ENCODE measurements at regions not wholly inside any gene's neighbourhood (a gene's known extent, or its start where the extent isn't known, plus 50 kb on each side); places are given as distances from the start of the nearest gene placed in this dataset.

- TF ChIP-seq, protein P1, sequence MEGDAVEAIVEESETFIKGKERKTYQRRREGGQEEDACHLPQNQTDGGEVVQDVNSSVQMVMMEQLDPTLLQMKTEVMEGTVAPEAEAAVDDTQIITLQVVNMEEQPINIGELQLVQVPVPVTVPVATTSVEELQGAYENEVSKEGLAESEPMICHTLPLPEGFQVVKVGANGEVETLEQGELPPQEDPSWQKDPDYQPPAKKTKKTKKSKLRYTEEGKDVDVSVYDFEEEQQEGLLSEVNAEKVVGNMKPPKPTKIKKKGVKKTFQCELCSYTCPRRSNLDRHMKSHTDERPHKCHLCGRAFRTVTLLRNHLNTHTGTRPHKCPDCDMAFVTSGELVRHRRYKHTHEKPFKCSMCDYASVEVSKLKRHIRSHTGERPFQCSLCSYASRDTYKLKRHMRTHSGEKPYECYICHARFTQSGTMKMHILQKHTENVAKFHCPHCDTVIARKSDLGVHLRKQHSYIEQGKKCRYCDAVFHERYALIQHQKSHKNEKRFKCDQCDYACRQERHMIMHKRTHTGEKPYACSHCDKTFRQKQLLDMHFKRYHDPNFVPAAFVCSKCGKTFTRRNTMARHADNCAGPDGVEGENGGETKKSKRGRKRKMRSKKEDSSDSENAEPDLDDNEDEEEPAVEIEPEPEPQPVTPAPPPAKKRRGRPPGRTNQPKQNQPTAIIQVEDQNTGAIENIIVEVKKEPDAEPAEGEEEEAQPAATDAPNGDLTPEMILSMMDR (conservative IDR thresholded peaks at IDR 0.05 in 1 of 2, IDR thresholded peaks at IDR 0.05 in 1 of 2; ENCODE audit: low read depth in 1 of 2, low read length in 2 of 2) = no peak
- no peak for TF ChIP-seq EZH2 (IDR thresholded peaks at IDR 0.05; ENCODE audit: low read length, missing control alignments)
- no peaks in the 10 kb centered on the region for H3K4me1 ChIP-seq (ENCODE audit: control insufficient read depth, extremely low read depth, insufficient read depth, low read length)
These were observed 198.2 kb upstream of the MSX2 start for GRCh38 chr5:174526177-174526576.

DNA sequence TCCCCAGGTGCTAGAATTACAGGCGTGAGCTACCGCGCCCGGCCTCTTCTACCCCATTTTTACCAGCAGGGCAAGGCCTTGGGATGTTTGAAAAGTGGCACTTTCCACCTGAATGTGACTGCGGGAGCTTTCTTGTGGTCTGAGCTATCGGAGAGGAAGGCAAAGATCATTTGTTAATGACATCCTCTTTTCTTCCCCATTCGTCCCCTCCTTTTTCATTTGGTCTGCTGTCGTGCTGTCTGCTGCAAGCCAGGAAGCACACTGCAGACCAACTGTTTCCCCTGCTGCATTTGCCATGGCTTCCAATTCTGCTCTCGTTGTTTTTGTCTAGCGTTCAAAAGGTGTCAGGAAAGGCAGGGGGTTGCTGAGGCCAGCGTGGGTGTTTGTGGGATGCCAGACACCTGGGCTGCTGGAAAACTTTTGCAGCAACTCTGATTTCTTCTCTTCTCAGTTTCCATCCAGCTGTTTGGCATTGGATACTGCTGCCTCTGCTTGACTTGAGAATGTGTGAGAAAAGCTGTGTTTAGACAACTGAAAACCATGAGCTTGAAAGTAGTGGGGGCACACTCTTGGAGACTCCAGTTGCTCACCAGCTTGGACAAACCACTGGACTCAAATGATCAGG is 196.4 kb upstream of the MSX2 start:
- no peak overlapping the region for H3K9ac ChIP-seq (ENCODE audit: insufficient read depth, low read length)
- H3K4me2 ChIP-seq (ENCODE audit: extremely low read depth, insufficient read depth, low read length) = no peak overlapping the region

More at GRCh38 chr5:174526177-174526576, 198.2 kb upstream of the MSX2 start:
- Histone ChIP-seq H4K20me1 (ENCODE audit: control insufficient read depth, extremely low read depth, insufficient read depth, low read length) (no peaks in the 10 kb centered on the region), H3K9me3 (ENCODE audit: control insufficient read depth, insufficient read depth, low read depth, low read length) (no peaks in the 10 kb centered on the region), H3K27me3 (ENCODE audit: control insufficient read depth, insufficient read depth, low read length) (no peaks in the 10 kb centered on the region), H3K36me3 (ENCODE audit: control insufficient read depth, insufficient read depth, low read length) (no peaks in the 10 kb centered on the region), H3K4me3 (replicated peaks in 1 of 4; ENCODE audit: control extremely low read depth in 1 of 4, insufficient read depth in 1 of 4, low read depth in 3 of 4, low read length in 4 of 4) (no peak overlapping the region), H3K4me2 (ENCODE audit: extremely low read depth, insufficient read depth, low read length) (no peak overlapping the region), H3K9ac (ENCODE audit: insufficient read depth, low read length) (no peak overlapping the region), H3K27ac (ENCODE audit: insufficient read depth, low read length) (no peak overlapping the region), H2AFZ (ENCODE audit: low read length) (no peak overlapping the region), H3K79me2 (ENCODE audit: control insufficient read depth, insufficient read depth, low read length) (no peaks in the 10 kb centered on the region)
- no peak for DNase-seq (ENCODE audit: low read depth in 2 of 2)

DNA sequence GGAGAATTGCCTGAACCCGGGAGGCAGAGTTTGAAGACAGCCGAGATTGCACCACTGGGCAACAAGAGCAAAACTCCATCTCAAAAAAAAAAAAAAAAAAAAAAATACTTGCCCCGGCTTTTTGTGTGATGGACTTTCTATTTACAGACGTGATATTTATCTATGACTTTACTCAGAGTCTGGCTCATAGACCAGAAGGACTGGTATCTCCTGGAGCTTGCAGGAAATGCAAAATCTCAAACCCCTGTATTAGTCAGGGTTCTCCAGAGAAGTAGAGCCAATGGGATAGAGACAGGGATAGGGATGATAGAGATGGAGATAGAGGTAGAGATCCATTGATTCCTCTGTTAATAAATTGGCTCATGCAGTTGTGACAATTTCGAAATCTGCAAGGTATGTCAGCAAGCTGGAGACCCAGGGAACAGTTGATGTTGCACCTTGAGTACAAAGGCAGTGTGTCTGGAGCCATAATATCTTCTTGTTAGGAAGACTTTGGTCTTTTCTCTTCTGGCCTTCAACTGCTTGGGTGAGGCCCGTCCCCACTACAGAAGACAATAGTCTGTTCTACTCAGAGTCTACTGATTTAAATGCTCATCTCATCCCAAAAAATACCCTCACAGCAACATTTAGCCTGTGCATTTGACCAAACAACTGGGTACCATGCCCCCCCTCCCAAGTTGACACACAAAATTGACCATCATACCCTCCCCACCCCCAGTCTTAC is 195.4 kb upstream of the MSX2 start:
- H3K4me2 ChIP-seq (ENCODE audit: extremely low read depth, insufficient read depth, low read length) = no peak overlapping the region
- H3K9ac ChIP-seq (ENCODE audit: insufficient read depth, low read length) = no peak overlapping the region
- H3K4me1 ChIP-seq (ENCODE audit: control insufficient read depth, extremely low read depth, insufficient read depth, low read length) = peaks cover 17% of the 10 kb centered on the region
- TF ChIP-seq, protein P1 (conservative IDR thresholded peaks at IDR 0.05 in 1 of 2, IDR thresholded peaks at IDR 0.05 in 1 of 2; ENCODE audit: low read depth in 1 of 2, low read length in 2 of 2) = no peak
- TF ChIP-seq EZH2 (IDR thresholded peaks at IDR 0.05; ENCODE audit: low read length, missing control alignments) = no peak
- no peaks in the 10 kb centered on the region for H3K79me2 ChIP-seq (ENCODE audit: control insufficient read depth, insufficient read depth, low read length)
- H3K9me3 ChIP-seq (ENCODE audit: control insufficient read depth, insufficient read depth, low read depth, low read length) = no peaks in the 10 kb centered on the region
- no peaks in the 10 kb centered on the region for H3K36me3 ChIP-seq (ENCODE audit: control insufficient read depth, insufficient read depth, low read length)
- no peak for DNase-seq (ENCODE audit: low read depth in 2 of 2)
- no peaks in the 10 kb centered on the region for H3K27me3 ChIP-seq (ENCODE audit: control insufficient read depth, insufficient read depth, low read length)
- H3K4me3 ChIP-seq (replicated peaks in 1 of 4; ENCODE audit: control extremely low read depth in 1 of 4, insufficient read depth in 1 of 4, low read depth in 3 of 4, low read length in 4 of 4) = no peak overlapping the region
- no peaks in the 10 kb centered on the region for H4K20me1 ChIP-seq (ENCODE audit: control insufficient read depth, extremely low read depth, insufficient read depth, low read length)
- no peak overlapping the region for H2AFZ ChIP-seq (ENCODE audit: low read length)
- H3K27ac ChIP-seq (ENCODE audit: insufficient read depth, low read length) = no peak overlapping the region

More for the DNA sequence above, 196.4 kb upstream of the MSX2 start:
- H2AFZ ChIP-seq (ENCODE audit: low read length) = no peak overlapping the region
- TF ChIP-seq EZH2 (IDR thresholded peaks at IDR 0.05; ENCODE audit: low read length, missing control alignments) = no peak
- TF ChIP-seq, protein P1 (conservative IDR thresholded peaks at IDR 0.05 in 1 of 2, IDR thresholded peaks at IDR 0.05 in 1 of 2; ENCODE audit: low read depth in 1 of 2, low read length in 2 of 2) = no peak
- no peaks in the 10 kb centered on the region for H3K79me2 ChIP-seq (ENCODE audit: control insufficient read depth, insufficient read depth, low read length)
- no peaks in the 10 kb centered on the region for H3K36me3 ChIP-seq (ENCODE audit: control insufficient read depth, insufficient read depth, low read length)
- peaks cover 9% of the 10 kb centered on the region for H3K4me1 ChIP-seq (ENCODE audit: control insufficient read depth, extremely low read depth, insufficient read depth, low read length)
- no peak overlapping the region for H3K27ac ChIP-seq (ENCODE audit: insufficient read depth, low read length)
- H3K9me3 ChIP-seq (ENCODE audit: control insufficient read depth, insufficient read depth, low read depth, low read length) = no peaks in the 10 kb centered on the region
- no peak overlapping the region for H3K4me3 ChIP-seq (replicated peaks in 1 of 4; ENCODE audit: control extremely low read depth in 1 of 4, insufficient read depth in 1 of 4, low read depth in 3 of 4, low read length in 4 of 4)
- no peaks in the 10 kb centered on the region for H3K27me3 ChIP-seq (ENCODE audit: control insufficient read depth, insufficient read depth, low read length)
- no peaks in the 10 kb centered on the region for H4K20me1 ChIP-seq (ENCODE audit: control insufficient read depth, extremely low read depth, insufficient read depth, low read length)
- DNase-seq (ENCODE audit: low read depth in 2 of 2) = peak in 1 of 2 donors; percentile 69
